HEK293T (cell line): ENCODE measurements at regions not wholly inside any gene's neighbourhood (a gene's known extent, or its start where the extent isn't known, plus 50 kb on each side); places are given as distances from the start of the nearest gene placed in this dataset.

Experiments
- CTCF ChIA-PET: fragments of 350-600 bp; formaldehyde crosslinking; extraction: SDS; loops from one replicate; lab custom pipeline; 2021; ENCODE audit warnings: antibody characterized with exemption, inconsistent platforms; lab: Yijun Ruan, JAX
- POLR2A ChIA-PET: fragments of 350-600 bp; formaldehyde crosslinking; extraction: SDS; loops from one replicate; lab custom pipeline; 2020; ENCODE audit warnings: antibody characterized with exemption, inconsistent platforms; lab: Yijun Ruan, JAX
- DNase-seq: peaks from one replicate; pipeline ENCODE4 v3.0.0; 2012; ENCODE audit warnings: mixed read lengths; ENCODE audit errors: extremely low spot score
- ARNT ChIP-seq: fragments of 450-650 bp; IDR thresholded peaks from 2 replicates; pipeline ENCODE4 v1.6.1; 2017; ENCODE audit warnings: mild to moderate bottlenecking
- BHLHE40 ChIP-seq: fragments of 450-650 bp; IDR thresholded peaks from 2 replicates; pipeline ENCODE4 v1.6.1; 2016; ENCODE audit warnings: mild to moderate bottlenecking, moderate library complexity, borderline replicate concordance
- CTBP1 ChIP-seq: fragments of 450-650 bp; IDR thresholded peaks from 2 replicates; pipeline ENCODE4 v1.6.1; 2016; ENCODE audit warnings: borderline replicate concordance
- ELF4 ChIP-seq: fragments of 450-650 bp; IDR thresholded peaks from 2 replicates; pipeline ENCODE4 v1.6.1; 2017; ENCODE audit warnings: antibody characterized with exemption
- FOXA1 ChIP-seq: fragments of 450-650 bp; IDR thresholded peaks from 2 replicates; pipeline ENCODE4 v1.6.1; 2016; ENCODE audit warnings: mild to moderate bottlenecking
- FOXK2 ChIP-seq: fragments of 450-650 bp; IDR thresholded peaks from 2 replicates; pipeline ENCODE4 v1.6.1; 2016; ENCODE audit warnings: mild to moderate bottlenecking
- FOXM1 ChIP-seq: fragments of 450-650 bp; IDR thresholded peaks from 2 replicates; pipeline ENCODE4 v1.6.1; 2017; ENCODE audit warnings: mild to moderate bottlenecking, borderline replicate concordance
- HDGF ChIP-seq: fragments of 450-650 bp; IDR thresholded peaks from 2 replicates; pipeline ENCODE4 v1.6.1; 2017; ENCODE audit warnings: antibody characterized with exemption, borderline replicate concordance
- L3MBTL2 ChIP-seq: fragments of 450-650 bp; conservative IDR thresholded peaks from 2 replicates; pipeline ENCODE4 v1.6.1; 2016; ENCODE audit warnings: mild to moderate bottlenecking
- LEF1 ChIP-seq: fragments of 450-650 bp; IDR thresholded peaks from 2 replicates; pipeline ENCODE4 v1.6.1; 2017; ENCODE audit warnings: mild to moderate bottlenecking, borderline replicate concordance
- NFRKB ChIP-seq: fragments of 450-650 bp; IDR thresholded peaks from 2 replicates; pipeline ENCODE4 v1.6.1; 2016; ENCODE audit warnings: mild to moderate bottlenecking, moderate library complexity
- PKNOX1 ChIP-seq: fragments of 450-650 bp; IDR thresholded peaks from 2 replicates; pipeline ENCODE4 v1.6.1; 2016
- SP1 ChIP-seq: fragments of 450-650 bp; IDR thresholded peaks from 2 replicates; pipeline ENCODE4 v1.6.1; 2017
- SUZ12 ChIP-seq: fragments of 450-650 bp; IDR thresholded peaks from 2 replicates; pipeline ENCODE4 v1.6.1; 2016; ENCODE audit warnings: mild to moderate bottlenecking
- TARDBP ChIP-seq: fragments of 450-650 bp; IDR thresholded peaks from 2 replicates; pipeline ENCODE4 v1.6.1; 2016
- ZNF384 ChIP-seq: fragments of 450-650 bp; IDR thresholded peaks from 2 replicates; pipeline ENCODE4 v1.6.1; 2016

GRCh38 chr6:22041797-22042480 lies 254.9 kb downstream of the PRL start:
- TF ChIP-seq NFRKB, result no peak
- TF ChIP-seq LEF1, result no peak
- TF ChIP-seq L3MBTL2, result no peak
- no peak for TF ChIP-seq ZNF384
- no peak for TF ChIP-seq ELF4
- TF ChIP-seq BHLHE40, result no peak
- TF ChIP-seq CTBP1, result no peak
- ChIA-PET CTCF (no interaction called here), POLR2A (no interaction called here)
- DNase-seq, result no peak

GRCh38 chr6:22042706-22043105 lies 254.1 kb downstream of the PRL start:
- ChIA-PET CTCF (interaction anchor here (0.6 kb wide), 1 partner anchor 47 kb away, joined by 3 read pairs; no protein-coding TSS in a partner anchor), POLR2A (no interaction called here)
- TF ChIP-seq LEF1, result no peak
- TF ChIP-seq FOXA1, result no peak
- TF ChIP-seq CTBP1, result no peak
- no peak for TF ChIP-seq SUZ12
- no peak for TF ChIP-seq TARDBP
- TF ChIP-seq FOXK2, result no peak
- no peak for TF ChIP-seq FOXM1
- TF ChIP-seq PKNOX1, result no peak
- no peak for TF ChIP-seq ELF4
- TF ChIP-seq SP1, result no peak
- no peak for TF ChIP-seq BHLHE40
- TF ChIP-seq NFRKB, result no peak
- TF ChIP-seq L3MBTL2, result no peak
- TF ChIP-seq ZNF384, result no peak
- TF ChIP-seq HDGF, result no peak
- DNase-seq, result no peak

- POLR2A ChIA-PET, result no interaction called here
- TF ChIP-seq LEF1, result no peak
- CTCF ChIA-PET, result no interaction called here
- DNase-seq, result no peak
These were observed 253.4 kb downstream of the PRL start for GRCh38 chr6:22043284-22043962.

- no peak for DNase-seq
- ChIA-PET CTCF (no interaction called here), POLR2A (no interaction called here)
- TF ChIP-seq L3MBTL2, result no peak
- no peak for TF ChIP-seq TARDBP
- no peak for TF ChIP-seq PKNOX1
- no peak for TF ChIP-seq SP1
- no peak for TF ChIP-seq LEF1
- no peak for TF ChIP-seq SUZ12
- no peak for TF ChIP-seq NFRKB
- no peak for TF ChIP-seq ARNT
- no peak for TF ChIP-seq FOXA1
These were observed 251.4 kb downstream of the PRL start for GRCh38 chr6:22045261-22045912.

- POLR2A ChIA-PET, result no interaction called here
- TF ChIP-seq ZNF384 (no peak), NFRKB (no peak), FOXM1 (no peak), SUZ12 (no peak), PKNOX1 (no peak), ARNT (no peak), TARDBP (no peak), FOXK2 (no peak), BHLHE40 (no peak), HDGF (no peak), CTBP1 (no peak), SP1 (no peak), ELF4 (no peak), LEF1 (no peak), L3MBTL2 (no peak), FOXA1 (no peak)
- CTCF ChIA-PET, result no interaction called here
- DNase-seq, result no peak
These were observed 247.8 kb downstream of the PRL start for GRCh38 chr6:22049002-22049401.

- CTCF ChIA-PET, result interaction anchor here (0.6 kb wide), 1 partner anchor 28 kb away, joined by 3 read pairs; no protein-coding TSS in a partner anchor
- POLR2A ChIA-PET, result no interaction called here
- DNase-seq, result no peak
- TF ChIP-seq SP1, result no peak
- no peak for TF ChIP-seq ELF4
- no peak for TF ChIP-seq L3MBTL2
- TF ChIP-seq NFRKB, result no peak
- TF ChIP-seq BHLHE40, result no peak
- TF ChIP-seq FOXK2, result no peak
- TF ChIP-seq FOXM1, result no peak
- no peak for TF ChIP-seq ZNF384
- no peak for TF ChIP-seq LEF1
- no peak for TF ChIP-seq CTBP1
- TF ChIP-seq HDGF, result no peak
- TF ChIP-seq FOXA1, result no peak
- no peak for TF ChIP-seq SUZ12
- TF ChIP-seq PKNOX1, result no peak
These were observed 243.3 kb downstream of the PRL start for GRCh38 chr6:22053391-22053997.
